Fibroblast of skin of abdomen (primary cell): ENCODE measurements at regions not wholly inside any gene's neighbourhood (a gene's known extent, or its start where the extent isn't known, plus 50 kb on each side); places are given as distances from the start of the nearest gene placed in this dataset.
"Not testable (repeated sequence)": the region's sequence is repeated elsewhere in the genome, so short reads cannot be mapped to it uniquely, and the experiment has no call there.

Experiments used
- DNase-seq: peaks from one replicate; pipeline ENCODE4 v3.0.0-alpha.2; 2013

DNA sequence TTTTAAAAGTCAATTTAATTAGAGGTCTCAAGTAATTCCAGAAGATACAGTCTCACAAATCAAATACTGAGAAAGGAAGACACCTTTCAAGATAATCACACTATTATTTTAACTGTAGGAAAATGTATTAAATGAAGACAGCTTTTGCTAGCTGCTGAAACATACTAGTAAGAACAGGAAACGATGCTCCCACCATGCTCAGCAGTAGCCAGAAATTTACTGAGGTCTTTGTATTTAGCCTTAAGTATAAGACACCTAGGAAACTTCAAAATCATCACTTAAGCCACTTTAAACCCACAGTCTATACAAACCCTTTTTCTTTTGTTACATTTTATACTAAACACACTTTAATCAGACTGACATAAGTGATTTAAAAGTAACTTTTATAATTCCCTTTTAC lies 72.7 kb upstream of the NPIPB12 start:
- DNase-seq = not testable (repeated sequence)

DNA sequence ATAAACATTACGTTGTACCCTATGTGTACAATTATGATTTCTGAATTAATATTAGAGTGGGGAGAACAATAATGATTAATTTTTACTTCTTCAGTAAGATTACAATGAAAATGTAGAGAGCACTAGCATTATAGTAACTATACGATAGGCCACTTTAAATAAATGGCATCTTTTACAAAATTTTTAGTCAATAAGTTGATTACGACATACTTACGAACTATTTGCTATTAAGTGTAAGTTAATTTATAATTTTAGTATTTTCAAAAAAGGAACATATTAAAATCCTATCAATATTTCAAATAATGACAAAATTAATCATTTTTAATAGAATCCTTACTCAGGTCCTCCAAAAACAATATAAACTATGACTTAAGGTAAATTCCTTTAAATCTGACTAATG lies 75.6 kb upstream of the NPIPB12 start:
- not testable (repeated sequence) for DNase-seq

DNA sequence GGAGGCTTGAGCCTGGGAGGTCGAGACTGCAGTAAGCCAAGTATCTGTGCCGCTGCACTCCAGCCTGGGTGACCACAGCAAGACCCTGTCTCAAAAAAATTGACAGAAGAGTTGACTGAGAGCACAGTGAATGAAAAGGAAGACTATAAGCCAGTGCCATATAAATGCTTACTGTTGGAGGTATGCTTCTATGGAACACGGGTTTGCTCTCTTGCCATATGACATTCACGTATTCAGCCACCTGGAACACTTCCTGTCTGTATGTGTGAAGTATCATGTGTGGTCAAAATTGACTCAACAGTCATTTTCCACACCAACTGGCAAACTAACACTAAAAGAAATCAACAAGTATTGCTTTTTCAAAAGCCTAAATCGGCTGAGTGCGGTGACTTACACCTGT lies 71.1 kb upstream of the SPN start:
- DNase-seq = not testable (repeated sequence)

DNA sequence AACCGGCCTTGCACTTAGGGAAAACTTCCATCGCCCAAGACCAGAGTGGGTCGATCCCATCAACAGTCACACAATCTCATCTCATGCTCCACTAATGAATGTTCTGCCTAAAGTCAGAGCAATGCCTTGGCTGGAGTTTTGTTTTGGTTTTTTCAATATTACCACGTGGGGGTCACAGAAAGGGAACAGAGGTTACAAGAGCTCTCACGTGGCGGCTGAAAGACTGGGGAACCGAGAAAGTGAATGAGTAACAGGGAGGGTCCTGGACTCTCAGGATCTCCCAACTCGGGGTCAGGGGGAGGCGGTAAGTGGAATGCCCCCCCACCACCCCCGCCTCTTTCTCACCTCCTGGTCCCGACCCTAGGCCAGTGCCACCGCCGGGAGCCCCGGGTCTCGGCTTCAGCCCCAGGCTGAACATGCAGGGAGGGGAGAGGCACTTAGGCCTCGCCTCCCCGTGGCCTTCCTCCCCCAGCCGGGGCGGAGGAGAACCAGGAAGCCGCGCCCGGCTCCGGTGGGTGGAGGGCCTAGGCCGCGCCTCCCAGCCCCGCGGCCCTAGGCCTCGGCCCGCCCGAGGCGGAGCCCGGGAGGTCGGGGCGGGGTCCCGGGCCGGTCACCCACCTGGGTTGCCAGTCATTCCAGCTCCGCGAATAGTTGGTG lies 68.7 kb upstream of the SPN start:
- DNase-seq = peak; percentile 23

DNA sequence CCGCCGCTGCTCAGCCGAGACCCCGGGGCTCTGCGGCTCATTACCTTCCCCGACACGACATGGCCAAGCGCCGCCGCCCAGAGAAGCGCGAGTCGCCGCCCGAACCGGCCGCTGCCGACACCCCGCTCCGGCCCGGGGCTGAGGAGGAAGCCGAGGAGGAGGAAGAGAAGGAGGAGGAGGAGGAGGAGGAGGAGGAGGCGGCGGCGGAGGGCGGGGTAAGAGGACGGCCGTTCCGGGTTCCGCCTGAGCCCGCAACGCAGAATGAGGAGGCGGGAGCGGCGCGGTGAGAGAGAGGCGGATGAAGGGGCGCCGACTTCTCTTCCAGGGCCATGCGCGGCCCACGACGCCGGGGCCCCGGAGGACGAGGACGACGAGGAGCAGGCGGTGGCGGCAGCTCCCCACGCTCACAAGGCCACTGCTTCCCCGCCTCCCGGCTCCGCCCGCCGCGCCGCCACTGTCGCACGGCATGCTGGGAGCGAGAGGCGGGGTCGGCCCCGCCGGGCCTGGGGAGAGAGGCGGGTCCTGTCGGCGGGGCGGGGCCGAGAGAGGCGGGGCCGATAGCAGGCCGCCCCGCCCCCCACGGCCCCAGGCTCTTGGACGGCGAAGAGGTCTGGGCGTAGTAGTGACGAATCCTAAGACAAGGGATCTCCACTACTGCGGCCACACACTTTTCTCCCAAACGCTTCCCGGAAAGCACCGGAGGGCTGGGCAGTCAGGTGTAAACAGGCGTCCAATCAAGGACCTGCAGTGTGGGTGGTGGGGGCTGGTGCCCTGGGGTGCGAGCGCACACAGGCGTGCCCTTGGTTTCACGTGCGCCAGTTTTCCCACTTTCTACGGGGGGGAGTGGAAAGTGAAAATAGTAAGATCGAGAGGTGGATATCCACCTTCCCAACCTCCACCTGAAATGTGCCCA lies 67.9 kb upstream of the SPN start:
- DNase-seq = peak; percentile 83

DNA sequence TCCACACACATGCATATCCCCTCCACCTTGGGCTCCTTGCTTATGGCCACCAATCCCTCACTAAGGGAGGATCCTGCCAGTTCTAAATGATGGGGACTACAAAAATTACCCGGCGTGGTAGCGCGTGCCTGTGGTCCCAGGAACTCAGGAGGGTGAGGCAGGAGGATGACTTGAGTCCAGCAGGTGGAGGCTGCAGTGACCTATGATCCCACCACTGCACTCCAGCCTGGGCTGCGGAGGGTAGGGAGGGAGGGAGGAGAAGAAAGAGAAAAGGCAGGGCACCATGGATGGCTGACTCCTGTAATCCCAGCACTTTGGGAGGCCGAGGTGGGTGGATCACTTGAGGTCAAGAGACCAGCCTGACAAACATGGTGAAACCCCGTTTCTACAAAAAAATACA lies 66.0 kb upstream of the SPN start:
- DNase-seq = not testable (repeated sequence)

DNA sequence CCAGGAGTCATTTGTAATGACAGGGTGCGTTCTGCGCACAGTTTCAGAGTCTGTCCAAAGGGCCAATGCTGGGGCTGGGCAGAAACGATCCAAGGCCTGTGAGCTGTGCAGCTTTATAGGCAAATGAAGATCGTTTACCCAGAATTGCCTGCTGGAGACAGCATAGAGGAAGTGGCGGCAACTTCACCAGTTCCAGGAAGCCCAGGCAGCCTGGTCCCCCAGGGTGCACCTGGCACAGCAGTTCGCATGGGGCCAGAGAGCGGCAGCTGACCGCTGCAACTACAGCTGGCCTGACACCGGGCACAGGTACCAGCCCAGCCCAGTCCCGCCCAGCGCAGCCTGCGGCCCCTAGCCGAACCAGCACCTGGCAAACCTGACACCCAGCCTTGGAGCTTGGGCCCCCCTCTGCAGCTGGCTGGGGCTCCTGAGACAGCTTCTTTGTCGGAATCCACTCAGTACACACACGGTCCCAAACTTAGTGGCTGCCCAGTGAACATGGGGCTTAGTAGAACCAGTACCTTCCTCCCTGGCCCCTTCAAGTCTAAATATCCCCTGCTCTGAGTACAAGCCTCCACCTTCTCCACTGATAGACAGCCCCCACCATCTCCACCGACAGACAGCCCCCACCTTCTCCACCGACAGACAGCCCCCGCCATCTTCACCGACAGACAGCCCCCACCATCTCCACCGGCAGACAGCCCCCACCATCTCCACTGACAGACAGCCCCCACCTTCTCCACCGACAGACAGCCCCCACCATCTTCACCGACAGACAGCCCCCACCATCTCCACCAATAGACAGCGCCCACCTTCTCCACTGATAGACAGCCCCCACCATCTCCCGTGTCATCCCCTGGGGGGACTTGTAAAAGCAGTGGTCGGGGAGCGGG lies 62.7 kb upstream of the SPN start:
- not testable (repeated sequence) for DNase-seq

DNA sequence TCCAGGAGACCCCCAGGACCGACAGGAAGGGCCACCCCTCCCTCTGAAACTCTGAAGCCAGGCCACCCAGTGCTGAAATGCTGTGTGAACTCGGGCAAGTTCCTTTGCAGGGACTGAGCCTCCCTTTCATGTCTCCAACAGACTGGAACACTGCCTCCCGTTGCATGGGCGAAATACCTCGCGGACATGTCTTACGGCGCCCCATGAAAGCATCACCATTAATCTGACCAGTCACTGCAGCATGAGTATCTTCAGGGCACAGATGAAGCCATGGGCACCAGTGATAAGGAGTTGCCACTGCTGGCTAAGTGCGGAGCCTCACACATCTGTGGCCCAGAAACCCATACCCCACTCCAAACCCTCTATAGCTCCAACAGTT lies 60.8 kb upstream of the SPN start:
- not testable (repeated sequence) for DNase-seq

DNA sequence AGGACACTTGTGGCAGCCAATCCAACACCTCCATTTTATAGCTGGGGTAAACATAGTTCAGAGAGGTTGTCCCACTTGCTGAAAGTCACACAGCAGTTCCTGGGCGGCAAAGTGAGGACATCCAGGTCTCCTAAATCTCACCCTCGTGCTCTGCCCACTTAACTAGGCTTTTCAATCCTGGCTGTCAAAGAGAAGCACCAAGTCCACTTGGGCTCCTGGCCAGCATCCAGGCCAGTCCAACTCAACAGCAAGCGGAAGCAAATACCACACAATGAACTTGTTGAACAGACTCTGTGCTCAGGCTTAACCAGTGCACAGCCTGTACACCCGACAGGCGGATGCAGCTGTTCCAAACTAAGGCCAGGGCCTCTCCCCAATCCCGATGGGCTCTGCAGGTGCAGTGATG lies 60.4 kb upstream of the SPN start:
- not testable (repeated sequence) for DNase-seq

DNA sequence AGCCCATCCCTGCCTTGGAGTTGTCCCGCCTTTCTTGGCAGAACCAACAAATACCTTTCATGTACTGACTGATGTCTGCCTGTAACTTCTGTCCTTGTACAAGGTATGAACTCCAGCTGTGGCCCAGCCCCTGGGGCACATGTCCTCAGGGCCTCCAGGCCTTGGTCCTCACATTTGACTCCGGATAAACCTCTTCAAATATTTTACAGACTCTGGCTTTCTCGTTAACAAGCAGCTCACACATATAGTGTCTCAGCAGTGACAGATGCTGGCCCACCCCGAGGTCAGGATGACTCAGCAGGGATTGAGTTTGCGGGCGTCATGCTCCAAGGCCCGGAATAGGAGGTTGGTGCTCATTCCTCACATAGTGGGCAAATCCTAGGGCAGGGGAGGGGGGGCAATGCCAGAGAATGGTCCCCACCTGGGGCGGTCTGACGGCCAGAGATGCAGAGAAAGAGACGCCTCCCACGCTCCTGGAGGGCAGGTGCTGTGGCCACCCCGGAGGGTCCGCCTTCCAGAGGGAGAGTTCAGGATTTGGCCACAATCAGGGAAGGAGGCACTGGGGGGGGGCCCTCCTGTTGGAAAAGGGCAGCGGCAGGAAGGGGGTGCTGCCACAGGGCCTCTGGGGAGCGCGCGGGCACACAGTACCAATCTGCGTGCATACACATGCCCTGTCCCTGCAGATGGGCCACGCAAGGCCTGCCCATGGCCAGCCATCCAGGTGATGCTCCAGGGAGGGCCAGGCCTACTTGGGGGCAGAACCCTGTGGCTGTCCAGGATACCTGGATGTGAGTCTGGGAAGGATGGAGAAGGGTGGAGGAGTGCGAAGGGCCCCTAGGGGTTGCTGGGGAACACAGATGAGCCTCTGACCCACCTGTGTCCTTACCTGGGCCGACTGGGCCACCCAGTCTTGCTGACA lies 58.2 kb upstream of the SPN start:
- peak; percentile 73 for DNase-seq

DNA sequence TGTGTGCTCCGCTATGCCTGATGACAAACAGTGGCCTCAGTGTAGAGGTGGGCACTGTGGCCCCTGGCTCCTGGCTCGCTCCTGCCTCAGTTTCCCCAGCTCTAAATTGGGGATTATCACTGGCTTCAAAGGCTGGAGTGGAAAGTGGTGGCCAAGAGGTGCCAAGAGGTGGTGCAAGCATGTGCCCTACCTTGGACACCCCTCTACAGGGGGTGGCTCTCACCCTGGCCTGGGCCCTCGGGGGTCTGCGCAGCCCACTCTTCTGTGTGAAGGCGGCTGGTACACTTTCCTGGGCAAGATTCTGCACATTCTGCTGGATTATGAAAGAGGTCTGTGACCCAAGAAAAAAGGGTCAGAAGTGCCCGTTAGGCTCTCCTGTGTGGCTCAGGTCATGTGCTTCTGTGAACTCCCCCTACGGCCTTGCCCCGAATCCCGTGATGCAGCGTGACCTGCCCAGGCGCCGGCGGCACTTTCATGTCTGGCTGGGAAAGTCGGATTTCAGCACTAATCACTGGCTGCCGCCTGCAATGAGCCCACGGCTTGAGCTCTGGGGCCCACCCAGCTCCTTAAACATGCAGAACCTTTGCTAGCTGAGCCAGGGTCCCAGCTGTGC lies 57.3 kb upstream of the SPN start:
- DNase-seq = not testable (repeated sequence)

DNA sequence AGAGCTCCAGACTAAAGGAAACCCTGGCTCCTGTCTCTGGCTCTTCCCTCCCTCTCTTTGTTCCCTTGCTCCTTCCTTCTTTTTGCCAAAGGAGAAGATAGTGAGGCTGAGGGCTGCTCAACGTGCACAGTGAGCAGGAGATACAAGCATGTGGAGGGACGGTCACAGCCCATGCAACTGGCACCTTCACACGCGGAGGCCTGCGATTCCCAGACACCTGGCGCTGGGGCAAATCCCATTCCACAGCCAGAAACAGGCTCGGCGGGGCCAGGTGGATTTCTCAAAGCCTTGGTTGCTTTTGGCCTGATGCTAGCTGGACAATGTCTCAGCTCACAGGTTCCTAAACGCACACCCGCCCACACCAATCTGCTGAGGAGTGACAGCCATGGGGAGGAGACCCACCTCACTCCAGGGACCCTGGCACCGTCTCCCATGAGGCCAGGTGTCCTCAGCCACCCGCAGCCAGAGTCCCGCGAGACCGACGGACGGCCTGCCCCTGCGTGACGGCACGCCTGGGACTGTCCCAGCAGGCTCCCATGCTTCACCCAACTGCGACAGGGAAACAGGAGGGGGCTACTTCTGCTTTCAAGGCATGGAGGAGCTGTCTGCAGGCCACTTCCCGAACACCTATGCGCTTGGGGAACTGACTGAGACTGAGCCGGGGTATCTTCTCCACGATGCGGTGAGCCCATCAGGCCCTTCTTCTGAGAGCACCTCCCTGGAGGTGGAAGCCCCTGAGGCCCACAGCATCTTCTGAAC lies 56.2 kb upstream of the SPN start:
- DNase-seq = not testable (repeated sequence)

DNA sequence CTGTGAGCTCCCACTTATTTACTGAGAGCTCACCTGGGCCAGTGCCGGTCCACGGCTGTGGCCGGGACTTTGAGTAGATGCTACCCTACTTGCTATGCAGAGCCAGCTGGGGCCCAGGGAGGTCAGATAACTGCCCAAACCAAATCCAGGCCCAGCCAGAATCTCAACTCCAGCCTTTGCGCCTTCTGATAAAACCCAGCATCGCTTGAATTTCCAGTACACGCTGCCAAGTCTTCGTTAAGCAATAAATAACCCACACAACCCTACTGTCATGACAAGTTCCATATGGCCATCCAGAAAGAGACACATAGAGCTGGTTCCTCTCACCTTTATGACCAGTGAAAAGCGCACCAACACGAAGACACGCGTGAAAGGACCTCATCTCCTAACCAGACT lies 55.6 kb upstream of the SPN start:
- DNase-seq = not testable (repeated sequence)

DNA sequence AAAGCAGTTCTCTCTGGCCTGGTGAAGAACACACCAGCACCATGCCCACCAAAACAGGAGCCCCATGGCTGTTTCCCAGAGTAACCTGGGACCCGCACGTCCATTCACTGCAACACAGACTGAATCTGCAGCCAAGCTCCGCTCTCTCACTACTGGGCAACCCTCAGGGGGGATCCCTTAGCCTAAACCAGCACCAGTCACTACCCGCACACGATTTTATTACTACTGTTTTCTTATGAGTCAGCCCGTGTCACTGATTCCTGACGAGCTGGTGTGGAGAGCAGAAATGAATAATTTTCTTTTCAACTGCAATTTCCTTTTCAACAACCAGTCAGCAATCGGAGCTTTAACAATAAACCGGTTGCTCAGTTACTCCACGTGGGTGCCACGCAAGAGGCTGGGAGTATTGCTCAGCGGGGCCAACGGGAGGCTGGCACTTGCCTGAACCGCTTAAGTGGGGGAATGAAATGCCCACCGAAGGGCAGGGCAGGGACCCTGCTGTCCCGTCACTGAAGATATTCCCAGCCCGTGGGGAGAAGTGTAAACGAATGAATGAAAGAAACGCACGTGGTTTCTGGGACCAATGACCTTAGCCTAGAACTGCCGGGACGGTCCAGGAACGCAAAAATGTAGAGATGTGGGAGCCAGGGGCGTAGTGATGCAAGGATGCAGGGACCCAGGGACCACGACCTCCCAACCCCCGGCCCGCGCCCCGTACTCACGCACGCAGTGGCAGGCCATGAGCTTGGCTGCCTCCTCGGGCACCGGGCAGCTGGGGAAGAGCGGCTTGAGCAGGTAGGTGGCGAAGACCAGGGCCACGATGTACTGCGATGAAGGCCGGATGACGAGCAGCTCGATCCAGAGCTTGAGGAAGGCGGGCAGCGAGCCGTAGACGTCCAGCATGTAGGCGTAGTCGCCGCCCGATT lies 50.4 kb upstream of the SPN start:
- DNase-seq = not testable (repeated sequence)
